ENCODE measurements at regions not wholly inside any gene's neighbourhood (a gene's known extent, or its start where the extent isn't known, plus 50 kb on each side); places are given as distances from the start of the nearest gene placed in this dataset.

DNA sequence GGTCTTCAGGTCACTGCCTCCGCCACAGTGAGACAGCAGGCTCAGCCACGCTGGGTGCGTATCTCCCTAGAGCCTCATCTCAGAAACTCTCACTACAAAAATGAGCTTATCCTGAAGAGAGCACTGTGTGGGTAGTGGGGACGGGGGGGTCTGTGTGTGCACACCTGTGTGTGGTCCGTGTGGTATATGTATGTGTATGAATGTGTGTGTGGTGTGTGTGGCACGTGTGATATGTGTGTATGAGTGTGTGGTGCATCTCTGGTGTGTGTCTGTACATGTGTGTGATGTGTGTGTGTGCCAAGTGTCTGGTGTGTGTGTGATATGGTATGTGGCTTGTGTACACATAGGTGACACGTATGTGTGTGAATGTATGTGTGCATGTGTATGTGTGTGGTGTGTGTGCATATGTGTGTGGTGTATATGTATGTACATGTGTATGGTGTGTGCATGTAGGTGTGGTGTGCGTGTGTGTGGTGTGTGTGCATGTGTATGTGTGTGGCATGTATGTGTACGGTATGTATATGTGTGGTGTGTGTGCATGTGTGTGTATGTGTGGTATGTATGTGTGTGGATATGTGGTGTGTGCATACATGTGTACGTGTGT, 332.2 kb downstream of the EIPR1 start:
- H3K4me3 ChIP-seq (ENCODE audit: insufficient read depth, low read length, poor library complexity, severe bottlenecking), result no peak overlapping the region
- no peak overlapping the region for H3K27ac ChIP-seq (ENCODE audit: low read depth, low read length)
- H3K9me2 ChIP-seq (replicated peaks; ENCODE audit: insufficient read depth, low read length), result no peaks in the 10 kb centered on the region
- no peak overlapping the region for H3K4me2 ChIP-seq (ENCODE audit: low read depth, low read length, poor library complexity, severe bottlenecking)
- H3K27me3 ChIP-seq (ENCODE audit: low read length), result no peaks in the 10 kb centered on the region
- H3K36me3 ChIP-seq (ENCODE audit: low read length), result no peaks in the 10 kb centered on the region
- H3F3A ChIP-seq (ENCODE audit: insufficient read depth), result no peaks in the 10 kb centered on the region
- H3K79me2 ChIP-seq (ENCODE audit: insufficient read depth, low read length), result no peaks in the 10 kb centered on the region
- H4K20me1 ChIP-seq (ENCODE audit: low read depth, low read length), result no peaks in the 10 kb centered on the region
- H3K9ac ChIP-seq (ENCODE audit: low read length), result no peak overlapping the region
- no peak for TF ChIP-seq EZH2phosphoT487 (conservative IDR thresholded peaks at IDR 0.05; ENCODE audit: low read length)
- TF ChIP-seq, protein P1, sequence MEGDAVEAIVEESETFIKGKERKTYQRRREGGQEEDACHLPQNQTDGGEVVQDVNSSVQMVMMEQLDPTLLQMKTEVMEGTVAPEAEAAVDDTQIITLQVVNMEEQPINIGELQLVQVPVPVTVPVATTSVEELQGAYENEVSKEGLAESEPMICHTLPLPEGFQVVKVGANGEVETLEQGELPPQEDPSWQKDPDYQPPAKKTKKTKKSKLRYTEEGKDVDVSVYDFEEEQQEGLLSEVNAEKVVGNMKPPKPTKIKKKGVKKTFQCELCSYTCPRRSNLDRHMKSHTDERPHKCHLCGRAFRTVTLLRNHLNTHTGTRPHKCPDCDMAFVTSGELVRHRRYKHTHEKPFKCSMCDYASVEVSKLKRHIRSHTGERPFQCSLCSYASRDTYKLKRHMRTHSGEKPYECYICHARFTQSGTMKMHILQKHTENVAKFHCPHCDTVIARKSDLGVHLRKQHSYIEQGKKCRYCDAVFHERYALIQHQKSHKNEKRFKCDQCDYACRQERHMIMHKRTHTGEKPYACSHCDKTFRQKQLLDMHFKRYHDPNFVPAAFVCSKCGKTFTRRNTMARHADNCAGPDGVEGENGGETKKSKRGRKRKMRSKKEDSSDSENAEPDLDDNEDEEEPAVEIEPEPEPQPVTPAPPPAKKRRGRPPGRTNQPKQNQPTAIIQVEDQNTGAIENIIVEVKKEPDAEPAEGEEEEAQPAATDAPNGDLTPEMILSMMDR (IDR thresholded peaks at IDR 0.05; ENCODE audit: insufficient read depth, low read length, poor library complexity, severe bottlenecking), result no peak
- no peak overlapping the region for H2AFZ ChIP-seq (ENCODE audit: low read depth, low read length, severe bottlenecking)
- H3K9me3 ChIP-seq (ENCODE audit: insufficient read depth, low read length), result no peaks in the 10 kb centered on the region

DNA sequence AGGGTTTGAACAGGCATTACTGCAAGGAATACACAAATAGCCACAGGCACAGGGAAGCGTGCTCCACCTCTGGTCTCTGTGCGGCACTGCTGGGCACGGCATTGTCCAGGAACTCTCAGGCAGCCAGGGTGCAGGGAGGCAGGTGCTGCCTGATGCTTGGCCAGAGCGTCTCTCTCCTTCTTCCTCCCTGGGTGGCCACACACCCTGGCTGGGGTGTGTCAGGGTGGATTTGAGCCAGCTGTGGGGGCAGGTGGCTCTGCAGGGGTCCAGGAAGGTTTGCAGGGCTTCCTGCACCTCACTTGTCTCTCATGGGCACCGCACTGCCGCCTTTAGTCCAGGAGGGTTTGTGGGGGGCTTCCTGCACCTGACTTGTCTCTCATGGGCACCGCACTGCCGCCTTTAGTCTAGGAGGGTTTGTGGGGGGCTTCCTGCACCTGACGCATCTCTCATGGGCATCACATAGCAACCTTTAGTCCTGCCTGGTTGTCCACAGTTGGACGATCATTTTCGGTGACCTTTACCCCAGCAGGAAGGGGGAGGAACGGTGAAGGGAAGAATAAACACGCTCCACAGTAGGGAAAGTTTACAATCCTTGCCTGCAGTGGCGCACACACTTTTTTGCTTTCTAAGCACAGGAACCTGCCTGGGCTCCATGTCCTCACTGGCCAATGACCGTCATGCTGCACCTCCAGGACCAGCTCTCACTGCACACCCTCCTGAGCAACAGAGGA, 332.9 kb downstream of the EIPR1 start:
- Histone ChIP-seq H4K20me1 (ENCODE audit: low read depth, low read length) (no peaks in the 10 kb centered on the region), H3K36me3 (ENCODE audit: low read length) (no peaks in the 10 kb centered on the region), H3F3A (ENCODE audit: insufficient read depth) (no peaks in the 10 kb centered on the region), H3K9ac (ENCODE audit: low read length) (no peak overlapping the region), H3K27me3 (ENCODE audit: low read length) (no peaks in the 10 kb centered on the region), H3K4me2 (ENCODE audit: low read depth, low read length, poor library complexity, severe bottlenecking) (no peak overlapping the region), H3K4me3 (ENCODE audit: insufficient read depth, low read length, poor library complexity, severe bottlenecking) (no peak overlapping the region), H3K9me3 (ENCODE audit: insufficient read depth, low read length) (no peaks in the 10 kb centered on the region), H2AFZ (ENCODE audit: low read depth, low read length, severe bottlenecking) (no peak overlapping the region), H3K9me2 (replicated peaks; ENCODE audit: insufficient read depth, low read length) (no peaks in the 10 kb centered on the region), H3K27ac (ENCODE audit: low read depth, low read length) (no peak overlapping the region), H3K79me2 (ENCODE audit: insufficient read depth, low read length) (no peaks in the 10 kb centered on the region)
- TF ChIP-seq, protein P1 (IDR thresholded peaks at IDR 0.05; ENCODE audit: insufficient read depth, low read length, poor library complexity, severe bottlenecking), result no peak
- TF ChIP-seq EZH2phosphoT487 (conservative IDR thresholded peaks at IDR 0.05; ENCODE audit: low read length), result no peak

DNA sequence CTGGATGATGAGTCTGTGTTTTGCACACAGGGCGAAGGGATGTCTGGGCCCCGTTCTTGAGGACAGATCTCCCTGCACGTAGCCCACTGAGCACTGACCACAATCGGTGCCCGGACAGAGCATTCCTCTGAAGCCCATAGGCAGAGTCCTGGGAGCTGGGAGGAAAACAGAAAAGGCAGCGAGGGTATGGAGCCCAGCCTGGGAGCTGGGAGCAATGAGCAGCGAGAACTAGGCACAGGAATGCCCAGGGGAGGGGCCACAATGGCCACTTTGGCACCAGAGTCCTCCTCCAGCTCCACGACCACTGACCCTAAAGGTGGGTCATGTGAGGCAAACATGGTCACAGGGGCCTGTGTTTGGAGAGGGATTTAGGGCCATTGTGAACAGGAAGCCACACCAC, 333.9 kb downstream of the EIPR1 start:
- Histone ChIP-seq H4K20me1 (ENCODE audit: low read depth, low read length) (no peaks in the 10 kb centered on the region), H2AFZ (ENCODE audit: low read depth, low read length, severe bottlenecking) (no peak overlapping the region), H3K4me2 (ENCODE audit: low read depth, low read length, poor library complexity, severe bottlenecking) (no peak overlapping the region), H3K4me3 (ENCODE audit: insufficient read depth, low read length, poor library complexity, severe bottlenecking) (no peak overlapping the region), H3K27ac (ENCODE audit: low read depth, low read length) (no peak overlapping the region), H3K9me3 (ENCODE audit: insufficient read depth, low read length) (no peaks in the 10 kb centered on the region), H3K9ac (ENCODE audit: low read length) (no peak overlapping the region), H3F3A (ENCODE audit: insufficient read depth) (no peaks in the 10 kb centered on the region), H3K36me3 (ENCODE audit: low read length) (no peaks in the 10 kb centered on the region), H3K27me3 (ENCODE audit: low read length) (no peaks in the 10 kb centered on the region), H3K9me2 (replicated peaks; ENCODE audit: insufficient read depth, low read length) (no peaks in the 10 kb centered on the region), H3K79me2 (ENCODE audit: insufficient read depth, low read length) (no peaks in the 10 kb centered on the region)
- no peak for TF ChIP-seq EZH2phosphoT487 (conservative IDR thresholded peaks at IDR 0.05; ENCODE audit: low read length)
- TF ChIP-seq, protein P1 (IDR thresholded peaks at IDR 0.05; ENCODE audit: insufficient read depth, low read length, poor library complexity, severe bottlenecking), result no peak

Data from SU-DHL-6 (cell line).